ENCODE measurements at regions not wholly inside any gene's neighbourhood (a gene's known extent, or its start where the extent isn't known, plus 50 kb on each side); places are given as distances from the start of the nearest gene placed in this dataset.

DNA sequence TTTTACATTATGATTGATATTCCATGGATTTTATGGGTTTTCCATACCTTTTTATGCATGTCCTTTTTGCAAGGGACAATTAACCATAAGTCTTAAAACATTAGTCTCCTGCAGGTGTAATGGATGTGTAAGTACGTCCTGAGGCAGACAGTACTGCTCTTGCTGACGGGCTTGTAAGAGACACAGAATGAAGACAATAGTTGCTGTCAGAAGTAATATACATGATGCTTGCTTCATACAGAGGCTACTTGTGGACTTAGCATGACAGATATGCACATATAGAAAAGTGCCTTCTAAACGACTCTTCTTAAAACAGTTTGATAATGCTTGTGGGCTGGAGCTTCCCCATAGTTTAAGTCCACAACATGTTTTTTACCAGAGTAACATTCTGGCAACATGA, 182.7 kb downstream of the SPATA31D1 start:
- TF ChIP-seq, protein P1, sequence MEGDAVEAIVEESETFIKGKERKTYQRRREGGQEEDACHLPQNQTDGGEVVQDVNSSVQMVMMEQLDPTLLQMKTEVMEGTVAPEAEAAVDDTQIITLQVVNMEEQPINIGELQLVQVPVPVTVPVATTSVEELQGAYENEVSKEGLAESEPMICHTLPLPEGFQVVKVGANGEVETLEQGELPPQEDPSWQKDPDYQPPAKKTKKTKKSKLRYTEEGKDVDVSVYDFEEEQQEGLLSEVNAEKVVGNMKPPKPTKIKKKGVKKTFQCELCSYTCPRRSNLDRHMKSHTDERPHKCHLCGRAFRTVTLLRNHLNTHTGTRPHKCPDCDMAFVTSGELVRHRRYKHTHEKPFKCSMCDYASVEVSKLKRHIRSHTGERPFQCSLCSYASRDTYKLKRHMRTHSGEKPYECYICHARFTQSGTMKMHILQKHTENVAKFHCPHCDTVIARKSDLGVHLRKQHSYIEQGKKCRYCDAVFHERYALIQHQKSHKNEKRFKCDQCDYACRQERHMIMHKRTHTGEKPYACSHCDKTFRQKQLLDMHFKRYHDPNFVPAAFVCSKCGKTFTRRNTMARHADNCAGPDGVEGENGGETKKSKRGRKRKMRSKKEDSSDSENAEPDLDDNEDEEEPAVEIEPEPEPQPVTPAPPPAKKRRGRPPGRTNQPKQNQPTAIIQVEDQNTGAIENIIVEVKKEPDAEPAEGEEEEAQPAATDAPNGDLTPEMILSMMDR (conservative IDR thresholded peaks at IDR 0.05; ENCODE audit: low read depth), result no peak
- ChIA-PET CTCF (interaction anchor here (0.6 kb wide), 1 partner anchor 23 kb away, joined by 3 read pairs; no protein-coding TSS in a partner anchor), POLR2A (ENCODE audit: low non-redundant PET) (no interaction called here)
- H3K27ac ChIP-seq, result no peak overlapping the region
- no peak for DNase-seq (ENCODE audit: low spot score)

- TF ChIP-seq, protein P1 (conservative IDR thresholded peaks at IDR 0.05; ENCODE audit: low read depth), result no peak
- ChIA-PET CTCF (no interaction called here), POLR2A (ENCODE audit: low non-redundant PET) (no interaction called here)
- DNase-seq (ENCODE audit: low spot score), result no peak
- no peak overlapping the region for H3K27ac ChIP-seq
Observed at GRCh38 chr9:82180711-82181110, 192.1 kb downstream of the SPATA31D1 start.

DNA sequence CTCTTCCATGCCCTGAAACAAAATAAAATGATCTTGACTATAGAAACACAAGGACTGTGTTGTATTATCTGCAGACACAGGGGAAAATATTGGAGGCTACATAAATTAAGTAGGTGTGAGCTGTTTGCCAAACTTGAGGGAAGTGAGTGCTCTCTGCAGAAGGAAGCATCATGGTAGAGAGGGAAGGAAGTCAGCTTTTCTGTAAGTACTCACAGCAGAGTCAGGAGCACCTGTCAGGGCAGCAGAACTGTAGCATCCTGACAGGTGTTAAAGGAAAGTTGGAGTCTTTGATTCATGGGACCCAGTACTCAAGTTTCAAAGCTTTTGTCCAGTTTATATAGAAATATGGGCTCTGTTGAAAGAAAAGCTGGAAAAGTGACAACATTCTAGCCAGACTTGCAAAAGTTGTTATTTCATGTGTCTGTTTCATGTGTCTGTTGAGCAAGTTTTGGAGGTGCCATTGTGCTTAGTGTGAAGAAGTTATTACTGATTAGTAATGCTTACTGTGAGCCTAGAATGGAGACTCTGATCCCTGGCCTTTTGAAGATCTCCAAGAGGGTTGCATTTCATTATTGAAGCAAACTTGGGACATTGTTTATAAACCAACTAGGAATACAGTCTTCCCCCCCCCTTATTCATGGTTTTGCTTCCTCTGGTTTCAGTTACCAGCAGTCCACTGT, 194.7 kb downstream of the SPATA31D1 start:
- H3K27ac ChIP-seq, result no peak overlapping the region
- TF ChIP-seq, protein P1 (conservative IDR thresholded peaks at IDR 0.05; ENCODE audit: low read depth), result no peak
- DNase-seq (ENCODE audit: low spot score), result no peak
- POLR2A ChIA-PET (ENCODE audit: low non-redundant PET), result no interaction called here
- CTCF ChIA-PET, result no interaction called here

DNA sequence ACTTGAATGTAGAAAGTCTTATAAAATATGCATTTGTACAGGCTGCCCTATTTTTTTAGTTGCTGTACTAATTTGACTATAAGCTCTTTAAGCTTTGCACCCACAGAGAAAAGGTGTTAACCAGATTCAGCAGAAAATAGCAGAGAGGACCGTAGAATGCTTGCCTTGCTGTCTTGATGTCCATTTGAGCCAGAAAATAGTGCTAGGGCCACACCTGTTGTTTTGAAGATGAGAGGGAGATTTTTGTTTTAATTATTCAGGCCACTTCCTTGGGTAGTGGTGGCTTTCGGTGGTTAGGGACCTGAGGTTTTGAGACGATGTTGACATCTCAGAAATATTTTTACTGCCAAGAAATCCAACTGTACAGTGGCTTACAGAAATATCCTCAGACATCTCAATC, 196.0 kb downstream of the SPATA31D1 start:
- TF ChIP-seq, protein P1 (conservative IDR thresholded peaks at IDR 0.05; ENCODE audit: low read depth), result no peak
- ChIA-PET CTCF (interaction anchor here (0.6 kb wide), 1 partner anchor 302 kb away, joined by 4 read pairs; no protein-coding TSS in a partner anchor), POLR2A (ENCODE audit: low non-redundant PET) (no interaction called here)
- DNase-seq (ENCODE audit: low spot score), result no peak
- no peak overlapping the region for H3K27ac ChIP-seq

GRCh38 chr9:82188817-82189216, 200.2 kb downstream of the SPATA31D1 start:
- DNase-seq (ENCODE audit: low spot score), result no peak
- TF ChIP-seq, protein P1 (conservative IDR thresholded peaks at IDR 0.05; ENCODE audit: low read depth), result no peak
- ChIA-PET CTCF (no interaction called here), POLR2A (ENCODE audit: low non-redundant PET) (no interaction called here)
- no peak overlapping the region for H3K27ac ChIP-seq

- DNase-seq (ENCODE audit: low spot score), result no peak
- CTCF ChIA-PET, result no interaction called here
- POLR2A ChIA-PET (ENCODE audit: low non-redundant PET), result no interaction called here
- TF ChIP-seq, protein P1 (conservative IDR thresholded peaks at IDR 0.05; ENCODE audit: low read depth), result no peak
- H3K27ac ChIP-seq, result no peak overlapping the region
Observed at GRCh38 chr9:82191082-82191770, 202.7 kb downstream of the SPATA31D1 start.

All from RWPE1 (cell line).